HEK293 (cell line): ENCODE measurements at regions not wholly inside any gene's neighbourhood (a gene's known extent, or its start where the extent isn't known, plus 50 kb on each side); places are given as distances from the start of the nearest gene placed in this dataset.
"Not testable (repeated sequence)": the region's sequence is repeated elsewhere in the genome, so short reads cannot be mapped to it uniquely, and the experiment has no call there.

Source experiments
- ZNF510 ChIP-seq: fragments of 450-650 bp; formaldehyde crosslinking; IDR thresholded peaks from 2 replicates; pipeline ENCODE4 v1.5.1; 2018; ENCODE audit warnings: mild to moderate bottlenecking, missing genetic modification characterization, missing biosample characterization; ENCODE audit not compliant: insufficient replicate concordance
- ZNF530 ChIP-seq: fragments of 450-650 bp; formaldehyde crosslinking; IDR thresholded peaks from 2 replicates; pipeline ENCODE4 v1.5.1; 2016; ENCODE audit warnings: low read depth, missing biosample characterization, missing genetic modification characterization
- ZNF701 ChIP-seq: fragments of 450-650 bp; formaldehyde crosslinking; IDR thresholded peaks from 2 replicates; pipeline ENCODE4 v1.5.1; 2016; ENCODE audit warnings: missing biosample characterization, missing genetic modification characterization
- TF ChIP-seq, protein P1 (sequence below): fragments of 450-650 bp; formaldehyde crosslinking; IDR thresholded peaks from 2 replicates; pipeline ENCODE4 v1.5.1; 2016; ENCODE audit warnings: missing biosample characterization, missing genetic modification characterization
- TF ChIP-seq, protein P2 (sequence below): fragments of 450-650 bp; formaldehyde crosslinking; IDR thresholded peaks from 2 replicates; pipeline ENCODE4 v1.5.1; 2016; ENCODE audit warnings: missing biosample characterization, missing genetic modification characterization
- TF ChIP-seq, protein P3 (sequence below): fragments of 450-650 bp; formaldehyde crosslinking; IDR thresholded peaks from 2 replicates; pipeline ENCODE4 v1.5.1; 2016; ENCODE audit warnings: missing biosample characterization, missing genetic modification characterization, low read depth

DNA sequence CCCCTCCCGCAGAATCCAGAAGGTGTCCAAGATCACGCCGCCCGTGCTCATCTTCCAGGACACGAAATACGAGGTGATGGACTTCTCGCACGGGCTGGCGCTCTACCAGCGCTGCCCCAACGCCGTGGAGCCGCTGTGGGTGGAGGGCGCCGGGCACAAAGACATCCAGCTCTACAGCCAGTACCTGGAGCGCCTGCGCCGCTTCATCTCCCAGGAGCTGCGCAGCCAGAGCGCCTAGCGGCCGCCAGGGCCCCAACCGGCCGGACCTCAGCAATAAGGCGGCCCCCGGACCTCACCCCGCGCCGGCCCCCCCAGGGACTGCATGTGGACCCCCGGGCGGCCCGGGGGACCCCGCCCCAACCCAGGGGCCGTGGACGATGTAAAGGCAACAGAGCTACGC, 50.5 kb upstream of the TP53TG3D start:
- TF ChIP-seq, protein P1, sequence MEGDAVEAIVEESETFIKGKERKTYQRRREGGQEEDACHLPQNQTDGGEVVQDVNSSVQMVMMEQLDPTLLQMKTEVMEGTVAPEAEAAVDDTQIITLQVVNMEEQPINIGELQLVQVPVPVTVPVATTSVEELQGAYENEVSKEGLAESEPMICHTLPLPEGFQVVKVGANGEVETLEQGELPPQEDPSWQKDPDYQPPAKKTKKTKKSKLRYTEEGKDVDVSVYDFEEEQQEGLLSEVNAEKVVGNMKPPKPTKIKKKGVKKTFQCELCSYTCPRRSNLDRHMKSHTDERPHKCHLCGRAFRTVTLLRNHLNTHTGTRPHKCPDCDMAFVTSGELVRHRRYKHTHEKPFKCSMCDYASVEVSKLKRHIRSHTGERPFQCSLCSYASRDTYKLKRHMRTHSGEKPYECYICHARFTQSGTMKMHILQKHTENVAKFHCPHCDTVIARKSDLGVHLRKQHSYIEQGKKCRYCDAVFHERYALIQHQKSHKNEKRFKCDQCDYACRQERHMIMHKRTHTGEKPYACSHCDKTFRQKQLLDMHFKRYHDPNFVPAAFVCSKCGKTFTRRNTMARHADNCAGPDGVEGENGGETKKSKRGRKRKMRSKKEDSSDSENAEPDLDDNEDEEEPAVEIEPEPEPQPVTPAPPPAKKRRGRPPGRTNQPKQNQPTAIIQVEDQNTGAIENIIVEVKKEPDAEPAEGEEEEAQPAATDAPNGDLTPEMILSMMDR (tag by site-specific recombination) = not testable (repeated sequence)
- not testable (repeated sequence) for TF ChIP-seq ZNF510 (tag by site-specific recombination); ZNF701; ZNF530
- TF ChIP-seq, protein P2, sequence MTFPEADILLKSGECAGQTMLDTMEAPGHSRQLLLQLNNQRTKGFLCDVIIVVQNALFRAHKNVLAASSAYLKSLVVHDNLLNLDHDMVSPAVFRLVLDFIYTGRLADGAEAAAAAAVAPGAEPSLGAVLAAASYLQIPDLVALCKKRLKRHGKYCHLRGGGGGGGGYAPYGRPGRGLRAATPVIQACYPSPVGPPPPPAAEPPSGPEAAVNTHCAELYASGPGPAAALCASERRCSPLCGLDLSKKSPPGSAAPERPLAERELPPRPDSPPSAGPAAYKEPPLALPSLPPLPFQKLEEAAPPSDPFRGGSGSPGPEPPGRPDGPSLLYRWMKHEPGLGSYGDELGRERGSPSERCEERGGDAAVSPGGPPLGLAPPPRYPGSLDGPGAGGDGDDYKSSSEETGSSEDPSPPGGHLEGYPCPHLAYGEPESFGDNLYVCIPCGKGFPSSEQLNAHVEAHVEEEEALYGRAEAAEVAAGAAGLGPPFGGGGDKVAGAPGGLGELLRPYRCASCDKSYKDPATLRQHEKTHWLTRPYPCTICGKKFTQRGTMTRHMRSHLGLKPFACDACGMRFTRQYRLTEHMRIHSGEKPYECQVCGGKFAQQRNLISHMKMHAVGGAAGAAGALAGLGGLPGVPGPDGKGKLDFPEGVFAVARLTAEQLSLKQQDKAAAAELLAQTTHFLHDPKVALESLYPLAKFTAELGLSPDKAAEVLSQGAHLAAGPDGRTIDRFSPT (tag by site-specific recombination) = not testable (repeated sequence)
- TF ChIP-seq, protein P3, sequence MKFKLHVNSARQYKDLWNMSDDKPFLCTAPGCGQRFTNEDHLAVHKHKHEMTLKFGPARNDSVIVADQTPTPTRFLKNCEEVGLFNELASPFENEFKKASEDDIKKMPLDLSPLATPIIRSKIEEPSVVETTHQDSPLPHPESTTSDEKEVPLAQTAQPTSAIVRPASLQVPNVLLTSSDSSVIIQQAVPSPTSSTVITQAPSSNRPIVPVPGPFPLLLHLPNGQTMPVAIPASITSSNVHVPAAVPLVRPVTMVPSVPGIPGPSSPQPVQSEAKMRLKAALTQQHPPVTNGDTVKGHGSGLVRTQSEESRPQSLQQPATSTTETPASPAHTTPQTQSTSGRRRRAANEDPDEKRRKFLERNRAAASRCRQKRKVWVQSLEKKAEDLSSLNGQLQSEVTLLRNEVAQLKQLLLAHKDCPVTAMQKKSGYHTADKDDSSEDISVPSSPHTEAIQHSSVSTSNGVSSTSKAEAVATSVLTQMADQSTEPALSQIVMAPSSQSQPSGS = not testable (repeated sequence)
